Breast epithelium (tissue), 3 donors: ENCODE measurements at regions not wholly inside any gene's neighbourhood (a gene's known extent, or its start where the extent isn't known, plus 50 kb on each side); places are given as distances from the start of the nearest gene placed in this dataset.

Experiments
- CTCF ChIP-seq, 3 donors: fragments of 450-650 bp; IDR thresholded peaks; one replicate each; pipeline ENCODE4 v1.5.1; 2016 to 2017; ENCODE audit warnings: antibody characterized with exemption in 3 of 3, mild to moderate bottlenecking in 3 of 3, moderate library complexity in 3 of 3
- POLR2A ChIP-seq: fragments of 450-650 bp; IDR thresholded peaks from one replicate; pipeline ENCODE4 v1.6.1; 2016; ENCODE audit warnings: antibody characterized with exemption, mild to moderate bottlenecking, moderate library complexity
- POLR2AphosphoS5 ChIP-seq, 3 donors: sonication (generic); formaldehyde crosslinking; IDR thresholded peaks; one replicate each; pipeline ENCODE4 v1.6.1; 2017; ENCODE audit warnings: antibody characterized with exemption in 3 of 3

- TF ChIP-seq POLR2AphosphoS5 (IDR thresholded peaks at IDR 0.05) (no peak), CTCF (IDR thresholded peaks at IDR 0.05) (no peak), POLR2A (no peak)
Measured at GRCh38 chr14:44866770-44867169, 95.0 kb downstream of the KLHL28 start.
